ENCODE measurements at regions not wholly inside any gene's neighbourhood (a gene's known extent, or its start where the extent isn't known, plus 50 kb on each side); places are given as distances from the start of the nearest gene placed in this dataset.
"Not testable (repeated sequence)": the region's sequence is repeated elsewhere in the genome, so short reads cannot be mapped to it uniquely, and the experiment has no call there.

DNA sequence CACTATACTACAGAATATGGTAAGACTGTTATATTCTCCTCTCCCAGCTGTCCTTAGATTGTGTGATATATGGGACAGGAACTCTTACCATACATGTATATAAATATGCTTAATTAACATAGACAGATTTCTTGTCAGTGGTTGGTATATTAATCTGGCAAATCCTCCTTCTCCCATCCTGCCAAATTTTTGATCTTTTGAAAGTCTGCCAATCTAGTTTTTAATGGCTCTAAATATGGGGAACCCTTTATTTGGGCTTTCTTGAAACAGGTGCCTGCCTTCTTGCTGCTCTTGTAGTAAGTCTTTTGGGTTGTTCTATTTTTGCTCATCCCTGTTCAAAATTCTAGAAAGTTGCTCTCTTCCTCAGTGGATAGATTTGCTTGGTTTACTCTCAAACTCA, 63.5 kb downstream of the SPATA31D1 start:
- no peaks in the 10 kb centered on the region for H3K4me1 Mint-ChIP-seq (ENCODE audit: low read depth)
- H3K27me3 Mint-ChIP-seq (ENCODE audit: low read depth) = no peaks in the 10 kb centered on the region
- H3K36me3 Mint-ChIP-seq (ENCODE audit: low read depth) = no peaks in the 10 kb centered on the region
- DNase-seq (ENCODE audit: low spot score) = no peak
- no peak overlapping the region for H3K27ac Mint-ChIP-seq
- H3K4me3 Mint-ChIP-seq = no peak overlapping the region
- H3K9me3 Mint-ChIP-seq = no peaks in the 10 kb centered on the region

DNA sequence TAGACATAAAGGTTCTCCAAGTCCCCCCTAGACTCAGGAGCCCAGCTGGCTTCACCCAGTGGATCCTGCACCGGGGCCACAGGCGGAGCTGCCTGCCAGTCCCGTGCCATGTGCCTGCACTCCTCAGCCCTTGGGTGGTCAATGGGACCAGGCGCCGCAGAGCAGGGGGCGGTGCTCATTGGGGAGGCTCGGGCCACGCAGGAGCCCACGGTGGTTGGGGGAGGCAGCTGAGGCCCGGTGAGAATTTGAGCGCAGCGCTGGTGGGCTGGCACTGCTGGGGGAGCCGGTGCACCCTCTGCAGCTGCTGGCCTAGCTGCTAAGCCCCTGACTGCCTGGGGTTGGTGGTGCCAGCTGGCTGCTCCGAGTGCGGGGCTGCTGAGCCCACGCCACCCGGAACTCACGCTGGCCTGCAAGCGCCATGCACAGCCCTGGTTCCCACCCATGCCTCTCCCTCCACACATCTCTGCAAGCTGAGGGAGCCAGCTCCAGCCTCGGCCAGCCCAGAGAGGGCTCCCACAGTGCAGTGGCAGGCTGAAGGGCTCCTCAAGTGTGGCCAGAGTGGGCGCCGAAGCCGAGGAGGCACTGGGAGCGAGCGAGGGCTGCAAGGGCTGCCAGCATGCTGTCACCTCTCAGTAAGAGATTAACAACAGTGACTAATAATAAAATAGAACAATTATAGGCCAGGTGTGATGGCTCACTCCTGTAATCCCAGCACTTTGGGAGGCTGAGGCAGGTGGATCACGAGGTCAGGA, 65.9 kb downstream of the SPATA31D1 start:
- no peak for DNase-seq (ENCODE audit: low spot score)
- Mint-ChIP-seq H3K9me3 (no peaks in the 10 kb centered on the region), H3K36me3 (ENCODE audit: low read depth) (no peaks in the 10 kb centered on the region), H3K27me3 (ENCODE audit: low read depth) (no peaks in the 10 kb centered on the region), H3K27ac (no peak overlapping the region), H3K4me3 (no peak overlapping the region), H3K4me1 (ENCODE audit: low read depth) (no peaks in the 10 kb centered on the region)

DNA sequence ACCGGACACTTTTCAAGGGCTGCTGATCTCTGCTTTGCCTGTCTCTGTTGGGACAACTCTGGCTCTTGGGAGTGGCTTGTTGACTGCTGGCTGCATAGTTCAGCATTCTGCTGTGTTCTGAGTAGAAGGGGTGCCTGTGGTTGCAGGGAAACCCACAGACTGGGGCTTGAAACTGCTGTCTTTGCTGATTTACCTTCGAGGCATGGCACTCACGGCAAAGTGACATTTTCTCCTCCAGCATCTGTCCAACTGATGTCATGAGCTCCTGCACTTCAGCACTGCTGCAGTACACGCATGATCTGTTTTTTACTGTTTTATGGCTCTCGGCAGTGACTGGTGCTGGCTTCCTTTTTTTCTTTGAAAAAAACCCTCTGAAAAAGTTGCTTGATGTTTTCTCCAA, 69.2 kb downstream of the SPATA31D1 start:
- Mint-ChIP-seq H3K27ac (no peak overlapping the region), H3K36me3 (ENCODE audit: low read depth) (no peaks in the 10 kb centered on the region), H3K4me3 (no peak overlapping the region), H3K9me3 (no peaks in the 10 kb centered on the region), H3K4me1 (ENCODE audit: low read depth) (no peaks in the 10 kb centered on the region), H3K27me3 (ENCODE audit: low read depth) (no peaks in the 10 kb centered on the region)
- no peak for DNase-seq (ENCODE audit: low spot score)

DNA sequence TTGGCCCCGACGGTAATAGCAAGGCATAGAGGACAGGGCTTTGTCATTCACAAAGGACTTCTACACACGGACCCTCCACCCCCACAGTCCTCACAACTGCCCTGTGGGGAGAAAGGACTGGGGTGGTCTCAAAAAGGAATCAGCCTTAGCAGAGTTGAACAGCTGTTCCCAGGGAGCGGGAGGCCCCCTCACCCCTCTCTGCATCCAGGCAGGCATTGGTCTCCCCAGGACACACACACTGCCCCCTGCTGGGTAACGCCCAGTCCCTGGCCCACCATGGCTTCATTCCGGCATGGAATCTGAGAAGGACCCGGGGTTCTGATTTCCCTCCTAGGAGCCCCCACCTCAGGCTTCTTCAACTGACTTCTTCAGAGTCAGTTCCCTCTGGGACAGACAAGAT, 73.2 kb downstream of the SPATA31D1 start:
- not testable (repeated sequence) for H3K4me3 Mint-ChIP-seq; H3K27me3 Mint-ChIP-seq (ENCODE audit: low read depth); DNase-seq (ENCODE audit: low spot score); H3K4me1 Mint-ChIP-seq (ENCODE audit: low read depth); H3K9me3 Mint-ChIP-seq; H3K36me3 Mint-ChIP-seq (ENCODE audit: low read depth); H3K27ac Mint-ChIP-seq

DNA sequence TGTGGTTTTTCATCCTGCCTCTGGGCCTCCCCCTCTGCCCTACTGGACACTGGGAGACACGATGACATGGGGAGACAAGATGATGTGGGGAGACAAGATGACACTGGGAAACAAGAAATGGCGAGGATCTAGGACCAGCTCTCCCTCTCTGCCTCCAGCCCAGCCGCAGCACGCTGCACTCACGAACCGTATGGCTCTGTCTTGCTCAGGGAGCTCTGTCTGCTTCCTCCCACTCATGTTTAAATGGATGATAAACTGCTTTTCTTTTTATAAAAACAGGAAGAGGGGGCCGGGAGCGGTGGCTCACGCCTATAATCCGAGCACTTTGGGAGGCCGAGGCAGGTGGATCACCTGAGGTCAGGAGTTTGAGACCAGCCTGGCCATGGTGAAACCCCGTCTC, 73.7 kb downstream of the SPATA31D1 start:
- H3K4me1 Mint-ChIP-seq (ENCODE audit: low read depth) = no peaks in the 10 kb centered on the region

DNA sequence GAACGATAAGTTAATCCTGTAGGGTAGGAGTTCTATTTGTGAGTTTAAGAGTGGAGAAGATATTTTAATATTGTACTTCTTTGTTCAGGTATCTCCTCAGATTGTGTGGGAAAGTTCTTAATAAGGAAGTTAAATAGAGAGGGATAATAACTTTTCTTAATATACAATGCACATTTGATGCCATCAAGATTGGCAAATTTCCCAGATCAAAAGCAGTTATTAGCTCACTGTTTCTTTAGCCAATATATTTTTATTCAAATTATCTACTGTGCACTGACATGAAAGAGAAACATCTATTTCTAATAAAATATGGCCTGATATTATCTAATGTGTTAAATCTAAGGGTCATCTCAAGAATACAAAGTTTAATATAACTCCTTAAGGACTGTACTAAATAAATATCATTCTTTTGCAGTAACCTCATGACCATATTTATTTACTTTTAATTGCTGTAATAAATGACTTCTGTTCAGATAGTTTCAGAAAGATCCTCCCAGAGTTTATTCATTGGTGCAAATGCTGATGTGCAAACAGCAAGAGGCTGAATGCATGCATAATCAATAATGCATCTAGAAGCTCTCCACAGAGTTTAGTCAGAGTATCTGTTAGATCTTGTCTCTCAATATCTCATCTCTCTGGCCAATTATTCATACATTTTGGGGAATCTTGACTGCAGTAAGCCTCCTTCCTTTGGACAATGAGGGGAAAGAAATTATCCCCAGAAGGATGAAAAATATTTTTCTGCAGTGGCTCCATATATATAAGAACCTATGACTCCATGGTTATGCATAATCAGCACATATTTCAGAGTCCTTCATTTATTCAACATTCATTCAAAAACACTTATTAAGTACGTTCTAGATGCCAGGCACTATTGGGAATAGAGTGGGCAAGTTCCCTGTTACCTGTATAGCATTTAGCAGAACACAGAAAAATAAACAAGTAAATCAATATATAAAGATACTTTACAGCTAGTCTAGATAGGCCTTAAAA, 85.3 kb downstream of the SPATA31D1 start:
- H3K4me3 Mint-ChIP-seq = no peak overlapping the region
- H3K27ac Mint-ChIP-seq = no peak overlapping the region
- DNase-seq (ENCODE audit: low spot score) = no peak
- no peaks in the 10 kb centered on the region for H3K9me3 Mint-ChIP-seq
- no peaks in the 10 kb centered on the region for H3K36me3 Mint-ChIP-seq (ENCODE audit: low read depth)
- H3K27me3 Mint-ChIP-seq (ENCODE audit: low read depth) = no peaks in the 10 kb centered on the region
- no peaks in the 10 kb centered on the region for H3K4me1 Mint-ChIP-seq (ENCODE audit: low read depth)

More for the DNA sequence above, 73.7 kb downstream of the SPATA31D1 start:
- Mint-ChIP-seq H3K27ac (no peak overlapping the region), H3K4me3 (no peak overlapping the region), H3K9me3 (no peaks in the 10 kb centered on the region), H3K36me3 (ENCODE audit: low read depth) (no peaks in the 10 kb centered on the region), H3K27me3 (ENCODE audit: low read depth) (no peaks in the 10 kb centered on the region)
- no peak for DNase-seq (ENCODE audit: low spot score)

DNA sequence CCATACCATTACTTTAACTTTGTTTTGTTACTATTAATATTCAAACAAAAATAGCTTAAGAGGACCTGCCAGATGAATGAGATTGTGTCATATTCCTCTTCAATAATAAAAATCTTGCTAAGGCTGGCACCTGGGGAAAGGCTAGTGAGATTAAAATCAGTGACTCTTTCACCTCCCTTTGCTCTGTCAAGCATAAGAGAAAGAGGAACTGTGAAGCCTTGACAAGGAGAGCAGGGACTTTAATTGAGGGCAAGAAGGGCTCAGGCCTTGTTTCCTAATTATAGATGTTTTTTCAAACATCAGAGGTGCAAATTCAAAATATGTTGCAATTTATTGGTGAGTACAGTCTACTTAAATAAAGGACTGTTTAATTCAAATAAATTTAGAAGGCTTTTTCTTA, 91.7 kb downstream of the SPATA31D1 start:
- no peak overlapping the region for H3K27ac Mint-ChIP-seq
- H3K4me3 Mint-ChIP-seq = no peak overlapping the region
- H3K27me3 Mint-ChIP-seq (ENCODE audit: low read depth) = no peaks in the 10 kb centered on the region
- H3K36me3 Mint-ChIP-seq (ENCODE audit: low read depth) = no peaks in the 10 kb centered on the region
- H3K4me1 Mint-ChIP-seq (ENCODE audit: low read depth) = no peaks in the 10 kb centered on the region
- DNase-seq (ENCODE audit: low spot score) = no peak
- peaks cover 4% of the 10 kb centered on the region for H3K9me3 Mint-ChIP-seq

DNA sequence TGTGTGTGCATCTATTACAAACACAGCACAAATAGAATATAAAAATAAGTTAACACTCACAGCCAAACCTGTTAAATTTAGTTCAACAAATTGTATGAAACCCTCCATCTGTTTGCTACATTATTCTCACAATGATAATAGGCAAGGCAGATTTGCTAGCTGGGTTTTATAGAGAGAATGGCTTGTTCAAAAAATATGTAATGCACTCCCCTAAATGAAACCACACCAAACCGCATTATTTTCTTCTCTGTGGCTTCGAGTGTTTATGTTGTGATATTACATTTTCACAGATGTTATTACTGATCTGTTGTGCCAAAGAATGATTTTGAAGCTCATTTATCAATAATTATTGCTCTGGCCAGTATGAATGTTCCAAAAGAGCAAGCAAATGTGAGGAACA, 92.9 kb downstream of the SPATA31D1 start:
- Mint-ChIP-seq H3K36me3 (ENCODE audit: low read depth) (no peaks in the 10 kb centered on the region), H3K27me3 (ENCODE audit: low read depth) (no peaks in the 10 kb centered on the region), H3K4me3 (no peak overlapping the region), H3K4me1 (ENCODE audit: low read depth) (no peaks in the 10 kb centered on the region), H3K27ac (no peak overlapping the region), H3K9me3 (peaks cover 7% of the 10 kb centered on the region)
- DNase-seq (ENCODE audit: low spot score) = no peak

DNA sequence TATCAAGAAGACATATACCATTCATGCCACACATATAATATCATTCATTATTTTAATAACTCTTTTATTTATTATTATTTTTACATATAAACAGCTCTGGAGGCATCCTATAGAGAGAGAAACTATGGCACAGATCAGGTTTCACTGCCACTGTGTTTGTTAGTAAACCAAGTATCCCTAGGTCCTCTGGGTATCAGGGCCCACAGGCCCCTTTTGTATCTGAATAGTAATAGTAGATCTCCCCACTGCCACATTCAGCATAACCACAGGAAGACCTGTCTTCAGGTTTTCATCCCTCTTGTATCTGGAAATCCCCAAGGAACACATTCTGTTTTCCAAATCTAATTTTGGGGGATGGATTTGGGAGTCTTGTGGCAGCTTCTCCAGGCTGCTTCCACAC, 94.0 kb downstream of the SPATA31D1 start:
- H3K27me3 Mint-ChIP-seq (ENCODE audit: low read depth) = no peaks in the 10 kb centered on the region
- peaks cover 12% of the 10 kb centered on the region for H3K9me3 Mint-ChIP-seq
- H3K4me3 Mint-ChIP-seq = no peak overlapping the region
- DNase-seq (ENCODE audit: low spot score) = no peak
- H3K27ac Mint-ChIP-seq = no peak overlapping the region
- no peaks in the 10 kb centered on the region for H3K4me1 Mint-ChIP-seq (ENCODE audit: low read depth)
- no peaks in the 10 kb centered on the region for H3K36me3 Mint-ChIP-seq (ENCODE audit: low read depth)

DNA sequence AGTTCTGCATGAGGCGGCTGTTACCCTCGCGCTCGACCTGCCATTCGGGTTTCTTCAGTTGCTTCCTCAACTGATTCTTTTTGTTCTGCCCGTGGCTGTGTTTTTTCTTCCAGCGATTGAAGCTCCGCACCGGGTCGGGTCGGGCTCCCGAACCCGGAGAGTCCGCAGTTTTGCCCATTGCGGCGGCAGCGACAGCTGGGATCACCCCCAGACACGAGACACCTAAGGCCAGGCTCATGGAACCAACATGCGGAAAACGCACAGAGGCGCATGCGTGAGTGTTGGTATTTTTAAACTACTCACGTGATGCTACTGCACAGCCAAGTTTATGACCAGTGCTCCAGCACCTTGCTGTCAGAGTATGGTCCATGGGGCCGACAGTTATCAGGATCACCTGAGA, 100.0 kb downstream of the SPATA31D1 start:
- H3K4me3 Mint-ChIP-seq = no peak overlapping the region
- DNase-seq (ENCODE audit: low spot score) = no peak
- no peaks in the 10 kb centered on the region for H3K27me3 Mint-ChIP-seq (ENCODE audit: low read depth)
- H3K4me1 Mint-ChIP-seq (ENCODE audit: low read depth) = no peaks in the 10 kb centered on the region
- H3K27ac Mint-ChIP-seq = no peak overlapping the region
- H3K36me3 Mint-ChIP-seq (ENCODE audit: low read depth) = no peaks in the 10 kb centered on the region
- peaks cover 19% of the 10 kb centered on the region for H3K9me3 Mint-ChIP-seq

DNA sequence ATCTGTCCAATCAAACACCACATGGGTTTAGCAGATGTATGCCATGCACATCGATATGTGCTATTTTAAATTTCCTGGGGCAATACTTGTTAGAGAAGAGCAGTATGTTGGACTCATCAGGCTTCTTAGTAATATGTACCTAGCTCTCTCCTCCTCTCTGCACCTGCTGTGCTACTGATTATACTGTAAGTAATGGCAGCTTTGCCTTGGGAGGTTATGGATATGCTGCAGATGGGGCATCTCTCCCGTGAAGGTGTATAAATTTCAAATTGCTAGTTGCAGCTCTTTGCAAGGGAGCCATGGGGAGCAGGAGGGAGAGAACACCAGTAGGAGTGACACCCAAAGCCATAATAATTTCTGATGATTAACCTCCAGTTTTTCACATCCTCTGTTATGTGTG, 101.5 kb downstream of the SPATA31D1 start:
- Mint-ChIP-seq H3K4me1 (ENCODE audit: low read depth) (no peaks in the 10 kb centered on the region), H3K27ac (no peak overlapping the region), H3K27me3 (ENCODE audit: low read depth) (no peaks in the 10 kb centered on the region), H3K36me3 (ENCODE audit: low read depth) (no peaks in the 10 kb centered on the region), H3K9me3 (peaks cover 14% of the 10 kb centered on the region), H3K4me3 (no peak overlapping the region)
- DNase-seq (ENCODE audit: low spot score) = no peak

DNA sequence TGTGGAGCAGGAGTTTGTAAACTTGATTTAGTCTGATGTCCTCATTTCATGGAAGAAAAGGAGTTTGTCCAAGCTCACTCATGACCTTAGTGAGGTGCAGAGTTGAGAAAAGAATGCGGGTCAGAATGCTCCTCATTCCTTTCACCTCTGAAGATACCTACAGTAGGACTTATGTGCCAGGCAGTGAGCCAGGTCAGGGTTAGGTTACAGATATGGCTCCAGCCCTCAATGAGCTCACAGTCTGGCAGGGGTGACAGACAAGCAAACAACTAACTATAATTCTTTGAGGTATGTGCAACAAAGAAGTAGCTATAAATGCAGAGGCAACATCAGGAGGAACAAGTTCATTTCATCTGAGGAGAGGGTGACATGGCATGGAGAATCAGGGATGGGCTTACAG, 102.5 kb downstream of the SPATA31D1 start:
- Mint-ChIP-seq H3K27me3 (ENCODE audit: low read depth) (no peaks in the 10 kb centered on the region), H3K4me3 (no peak overlapping the region), H3K36me3 (ENCODE audit: low read depth) (no peaks in the 10 kb centered on the region), H3K27ac (no peak overlapping the region), H3K4me1 (ENCODE audit: low read depth) (no peaks in the 10 kb centered on the region), H3K9me3 (peaks cover 14% of the 10 kb centered on the region)
- DNase-seq (ENCODE audit: low spot score) = no peak

DNA sequence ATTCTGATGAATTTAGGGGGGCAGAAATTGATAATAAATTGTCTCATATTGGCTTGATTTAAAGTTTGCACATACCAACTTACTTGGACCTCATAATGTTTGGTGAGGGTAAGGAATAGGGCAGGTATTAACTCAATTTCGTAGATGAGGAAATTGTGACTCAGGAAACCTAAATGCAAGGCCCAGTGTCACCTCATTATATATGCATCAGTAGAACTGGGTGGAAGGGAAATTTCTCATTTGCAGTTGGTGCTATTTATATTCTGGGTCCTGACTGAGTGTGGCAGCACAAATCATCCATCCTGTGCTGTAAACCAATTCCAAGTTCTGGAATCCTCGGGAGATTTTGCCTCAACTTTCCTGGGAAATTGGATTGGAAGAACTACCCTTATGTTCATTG, 103.0 kb downstream of the SPATA31D1 start:
- H3K36me3 Mint-ChIP-seq (ENCODE audit: low read depth) = no peaks in the 10 kb centered on the region
- no peak for DNase-seq (ENCODE audit: low spot score)
- peaks cover 11% of the 10 kb centered on the region for H3K9me3 Mint-ChIP-seq
- no peak overlapping the region for H3K27ac Mint-ChIP-seq
- H3K4me3 Mint-ChIP-seq = no peak overlapping the region
- H3K27me3 Mint-ChIP-seq (ENCODE audit: low read depth) = no peaks in the 10 kb centered on the region
- H3K4me1 Mint-ChIP-seq (ENCODE audit: low read depth) = no peaks in the 10 kb centered on the region

DNA sequence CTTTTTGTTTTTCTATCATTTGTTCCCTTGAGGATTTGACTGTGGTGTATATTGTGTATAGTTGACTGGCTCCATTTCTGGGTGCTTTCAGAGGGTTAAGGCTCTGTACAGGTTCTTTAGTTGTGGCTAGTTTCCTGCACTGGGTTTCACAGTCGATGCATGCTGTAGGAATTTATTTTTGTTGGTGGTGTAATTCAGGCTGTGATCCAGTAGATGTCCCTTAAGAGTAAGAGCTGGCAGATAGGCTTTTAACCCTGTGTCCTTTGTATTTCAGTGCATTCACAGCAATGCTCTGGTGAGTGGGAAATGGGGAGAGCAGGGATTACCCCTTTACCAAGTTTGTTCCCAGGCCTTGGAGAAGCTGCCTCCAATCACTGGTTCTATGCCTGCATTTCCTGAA, 112.9 kb downstream of the SPATA31D1 start:
- H3K4me1 Mint-ChIP-seq (ENCODE audit: low read depth) = no peaks in the 10 kb centered on the region
- H3K9me3 Mint-ChIP-seq = peaks cover 30% of the 10 kb centered on the region
- H3K36me3 Mint-ChIP-seq (ENCODE audit: low read depth) = no peaks in the 10 kb centered on the region
- no peak overlapping the region for H3K4me3 Mint-ChIP-seq
- DNase-seq (ENCODE audit: low spot score) = no peak
- no peaks in the 10 kb centered on the region for H3K27me3 Mint-ChIP-seq (ENCODE audit: low read depth)
- H3K27ac Mint-ChIP-seq = no peak overlapping the region
